ENCODE measurements at regions not wholly inside any gene's neighbourhood (a gene's known extent, or its start where the extent isn't known, plus 50 kb on each side); places are given as distances from the start of the nearest gene placed in this dataset.

DNA sequence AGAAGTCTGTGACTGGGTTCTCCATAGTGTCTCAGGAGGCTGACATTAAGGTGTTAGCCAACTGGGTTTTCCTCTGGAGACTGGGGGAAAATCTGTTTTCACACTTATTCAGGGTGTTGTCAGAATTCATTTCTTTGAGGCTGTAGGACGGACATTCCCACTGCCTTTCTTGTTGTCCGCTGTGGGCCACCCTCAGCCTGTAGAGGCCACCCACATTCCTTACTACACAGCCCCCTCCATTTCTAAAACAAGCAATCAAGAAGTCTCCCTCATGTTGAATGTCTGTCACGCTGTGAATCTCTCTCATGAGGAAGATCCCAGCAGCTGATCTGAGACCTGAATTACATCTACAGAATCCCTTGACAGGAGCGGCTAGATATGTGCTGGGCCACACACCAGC lies 295.5 kb upstream of the RUNX1 start:
- no peak for DNase-seq (ENCODE audit: low read depth in 2 of 2)

GRCh38 chr21:35343046-35343819 lies 294.1 kb upstream of the RUNX1 start:
- DNase-seq (ENCODE audit: low read depth in 2 of 2), result no peak

DNA sequence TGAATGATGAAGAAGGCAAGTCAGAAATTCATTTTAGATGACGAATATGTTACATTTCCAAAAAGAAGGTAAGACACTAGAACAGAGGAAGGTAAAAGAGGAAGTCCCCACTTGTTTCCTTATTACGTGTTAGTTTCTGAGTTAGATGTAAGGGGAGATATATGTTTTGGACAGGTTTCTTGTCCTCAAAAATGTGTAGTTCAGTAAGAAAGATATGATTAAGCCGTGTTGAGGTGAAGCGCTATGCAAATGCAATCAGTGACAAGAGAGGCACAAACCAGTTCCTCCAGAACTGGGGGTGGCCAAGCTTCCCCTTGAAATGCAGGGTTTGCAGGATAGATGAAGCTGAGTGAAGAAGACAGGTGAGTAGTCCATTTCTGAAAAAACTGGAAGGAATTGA lies 293.3 kb upstream of the RUNX1 start:
- no peak for DNase-seq (ENCODE audit: low read depth in 2 of 2)

DNA sequence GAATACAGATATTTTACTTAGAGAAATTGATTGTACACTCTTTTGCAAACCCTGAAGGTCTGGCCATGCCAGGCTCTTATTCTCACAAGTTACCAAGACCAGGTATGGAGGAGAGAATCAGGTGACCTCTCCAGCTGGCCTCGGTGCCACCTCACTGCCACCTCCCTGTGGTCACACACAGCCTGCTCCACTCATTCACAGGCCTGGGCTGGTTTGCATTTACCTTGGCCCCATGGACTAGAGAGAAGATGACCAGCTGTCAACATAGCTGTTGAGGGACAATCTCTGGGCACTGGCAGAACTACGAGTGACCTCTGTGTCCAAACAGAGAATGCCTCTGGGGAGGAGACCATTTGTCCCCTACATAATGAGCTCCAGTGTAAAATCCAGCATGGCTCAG lies 291.2 kb upstream of the RUNX1 start:
- DNase-seq (ENCODE audit: low read depth in 2 of 2), result no peak

GRCh38 chr21:35338881-35339632 lies 290.0 kb upstream of the RUNX1 start:
- no peak for DNase-seq (ENCODE audit: low read depth in 2 of 2)

GRCh38 chr21:35338281-35338680 lies 289.2 kb upstream of the RUNX1 start:
- DNase-seq (ENCODE audit: low read depth in 2 of 2), result no peak

GRCh38 chr21:35337573-35337972 lies 288.5 kb upstream of the RUNX1 start:
- no peak for DNase-seq (ENCODE audit: low read depth in 2 of 2)

DNA sequence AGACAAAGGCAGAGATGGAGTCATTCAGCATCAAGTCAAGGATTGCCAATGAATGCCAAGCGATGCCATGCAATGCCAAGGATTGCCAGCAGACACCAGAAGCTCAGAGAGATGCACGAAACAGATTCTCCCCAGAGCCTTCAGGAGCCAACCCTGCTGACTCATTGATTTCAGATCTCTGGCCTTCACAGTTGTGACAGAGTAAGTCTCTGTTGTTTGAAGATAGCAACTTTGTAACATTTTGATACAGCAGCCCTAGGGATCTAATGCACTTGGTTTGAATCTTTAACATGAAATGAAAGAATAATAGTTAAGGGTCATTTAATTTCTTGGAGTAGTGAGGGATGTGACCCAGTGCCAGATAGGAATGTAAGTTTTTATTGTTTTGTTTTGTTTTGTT lies 287.4 kb upstream of the RUNX1 start:
- DNase-seq (ENCODE audit: low read depth in 2 of 2), result no peak

DNA sequence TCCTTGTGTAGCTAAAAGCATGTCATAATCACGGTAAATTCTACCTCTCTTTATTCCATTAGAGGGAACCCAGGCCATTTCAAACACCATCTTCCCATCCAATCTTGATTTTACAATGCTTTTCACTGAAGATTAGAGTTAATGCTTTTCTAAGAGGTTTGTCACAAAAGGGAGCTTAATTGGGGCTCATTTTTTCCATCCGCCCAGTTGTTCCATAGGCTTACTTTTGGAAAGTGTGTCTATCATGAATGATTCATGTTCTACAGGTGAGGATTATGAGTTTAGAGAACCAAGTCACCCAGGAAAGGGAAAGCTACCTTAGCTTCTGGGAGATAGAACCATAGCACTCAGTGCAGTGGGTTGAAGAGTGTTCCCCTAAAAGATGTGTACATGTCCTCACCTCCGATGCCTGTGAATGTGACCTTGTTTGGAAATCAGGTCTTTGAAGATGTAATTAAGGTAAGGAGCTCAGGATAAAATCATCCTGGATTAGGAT lies 286.9 kb upstream of the RUNX1 start:
- no peak for DNase-seq (ENCODE audit: low read depth in 2 of 2)

GRCh38 chr21:35333831-35334618 lies 284.9 kb upstream of the RUNX1 start:
- no peak for DNase-seq (ENCODE audit: low read depth in 2 of 2)

GRCh38 chr21:35332841-35333426 lies 283.8 kb upstream of the RUNX1 start:
- no peak for DNase-seq (ENCODE audit: low read depth in 2 of 2)

GRCh38 chr21:35329940-35330660 lies 281.0 kb upstream of the RUNX1 start:
- no peak for DNase-seq (ENCODE audit: low read depth in 2 of 2)

DNA sequence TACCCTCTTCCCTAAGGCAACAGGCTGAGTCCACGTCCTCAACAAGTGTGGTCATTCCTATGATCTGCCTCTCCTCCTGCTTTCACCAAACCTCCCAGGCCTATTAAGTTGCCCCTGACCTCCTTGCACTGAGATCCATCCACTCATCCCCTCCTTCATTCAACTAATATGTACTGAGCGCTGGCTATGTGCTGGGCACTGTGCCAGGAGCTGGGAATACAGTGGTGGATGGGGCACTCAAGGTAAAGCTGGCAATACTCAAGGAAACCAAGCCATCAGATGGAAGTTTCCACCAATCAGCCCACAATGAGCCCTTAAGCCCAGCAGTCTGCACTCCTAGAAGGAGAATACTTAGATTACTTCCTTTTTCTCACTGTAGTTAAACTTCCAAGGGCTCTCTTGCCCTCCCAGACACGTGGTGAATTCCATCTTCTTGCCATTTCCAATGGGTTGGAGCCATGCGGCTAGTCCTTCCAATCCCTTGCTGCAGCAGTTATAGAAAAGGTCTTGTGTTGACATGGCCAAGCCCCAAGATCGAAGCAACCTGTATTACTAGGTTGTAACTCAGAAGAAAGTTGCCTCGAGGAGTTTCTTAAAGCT lies 279.9 kb upstream of the RUNX1 start:
- no peak for DNase-seq (ENCODE audit: low read depth in 2 of 2)

GRCh38 chr21:35326677-35327076 lies 277.6 kb upstream of the RUNX1 start:
- DNase-seq (ENCODE audit: low read depth in 2 of 2), result no peak

- no peak for DNase-seq (ENCODE audit: low read depth in 2 of 2)
These were observed 276.9 kb upstream of the RUNX1 start for GRCh38 chr21:35325953-35326352.

GRCh38 chr21:35324372-35325220 lies 275.5 kb upstream of the RUNX1 start:
- DNase-seq (ENCODE audit: low read depth in 2 of 2), result no peak

GRCh38 chr21:35323947-35324346 lies 274.8 kb upstream of the RUNX1 start:
- no peak for DNase-seq (ENCODE audit: low read depth in 2 of 2)

- DNase-seq (ENCODE audit: low read depth in 2 of 2), result no peak
These were observed 272.5 kb upstream of the RUNX1 start for GRCh38 chr21:35321322-35322200.

Measured in stimulated activated CD8-positive, alpha-beta memory T cell treated with anti-CD3 and anti-CD28 coated beads, Interleukin-7, amount 100 ng/mL, for 1 hour (primary cell).